Mammary epithelial cell (primary cell): ENCODE measurements at regions not wholly inside any gene's neighbourhood (a gene's known extent, or its start where the extent isn't known, plus 50 kb on each side); places are given as distances from the start of the nearest gene placed in this dataset.

Experiments used
- EZH2 ChIP-seq: IDR thresholded peaks from 2 replicates; pipeline ENCODE4 v1.6.1; 2012; ENCODE audit warnings: low read length, inconsistent platforms, borderline replicate concordance
- TF ChIP-seq, protein P1 (sequence below), 2 donors: IDR thresholded peaks in 1 of 2; conservative IDR thresholded peaks in 1 of 2; 2 replicates each; pipeline ENCODE4 v1.5.1; 2011 to 2012; ENCODE audit warnings: inconsistent platforms in 2 of 2, low read length in 2 of 2, mild to moderate bottlenecking in 2 of 2, control low read depth in 1 of 2, low read depth in 1 of 2; ENCODE audit not compliant: insufficient read depth in 1 of 2; ENCODE audit errors: extremely low read depth in 1 of 2

DNA sequence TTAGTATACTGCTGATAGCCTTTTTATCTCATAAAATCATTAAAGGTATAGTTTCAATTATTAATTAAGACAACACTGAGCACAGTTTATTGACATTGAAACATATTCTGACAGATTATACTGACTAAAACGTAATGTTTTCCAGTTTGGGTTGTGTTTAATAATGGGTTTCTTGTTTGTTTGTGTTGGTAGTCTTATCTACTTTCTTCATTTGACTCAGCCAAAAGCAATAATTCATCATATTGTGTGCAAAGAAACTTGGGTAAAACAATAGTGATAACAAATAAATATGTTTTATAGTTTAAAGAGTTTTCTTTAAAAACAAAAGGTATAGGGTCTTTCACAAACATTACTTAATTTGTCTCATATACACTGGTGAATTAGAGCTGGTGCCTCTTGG, 629.2 kb upstream of the AGTR1 start:
- TF ChIP-seq, protein P1, sequence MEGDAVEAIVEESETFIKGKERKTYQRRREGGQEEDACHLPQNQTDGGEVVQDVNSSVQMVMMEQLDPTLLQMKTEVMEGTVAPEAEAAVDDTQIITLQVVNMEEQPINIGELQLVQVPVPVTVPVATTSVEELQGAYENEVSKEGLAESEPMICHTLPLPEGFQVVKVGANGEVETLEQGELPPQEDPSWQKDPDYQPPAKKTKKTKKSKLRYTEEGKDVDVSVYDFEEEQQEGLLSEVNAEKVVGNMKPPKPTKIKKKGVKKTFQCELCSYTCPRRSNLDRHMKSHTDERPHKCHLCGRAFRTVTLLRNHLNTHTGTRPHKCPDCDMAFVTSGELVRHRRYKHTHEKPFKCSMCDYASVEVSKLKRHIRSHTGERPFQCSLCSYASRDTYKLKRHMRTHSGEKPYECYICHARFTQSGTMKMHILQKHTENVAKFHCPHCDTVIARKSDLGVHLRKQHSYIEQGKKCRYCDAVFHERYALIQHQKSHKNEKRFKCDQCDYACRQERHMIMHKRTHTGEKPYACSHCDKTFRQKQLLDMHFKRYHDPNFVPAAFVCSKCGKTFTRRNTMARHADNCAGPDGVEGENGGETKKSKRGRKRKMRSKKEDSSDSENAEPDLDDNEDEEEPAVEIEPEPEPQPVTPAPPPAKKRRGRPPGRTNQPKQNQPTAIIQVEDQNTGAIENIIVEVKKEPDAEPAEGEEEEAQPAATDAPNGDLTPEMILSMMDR (conservative IDR thresholded peaks at IDR 0.05 in 1 of 2, IDR thresholded peaks at IDR 0.05 in 1 of 2; ENCODE audit: extremely low read depth in 1 of 2, insufficient read depth in 1 of 2, low read depth in 1 of 2, low read length in 2 of 2), result no peak
- no peak for TF ChIP-seq EZH2
